Activated T-cell treated with anti-CD3 and anti-CD28 coated beads, Interleukin-2, amount 50 U/mL, for 48 hours (primary cell): ENCODE measurements at regions not wholly inside any gene's neighbourhood (a gene's known extent, or its start where the extent isn't known, plus 50 kb on each side); places are given as distances from the start of the nearest gene placed in this dataset.

Experiments used
- DNase-seq, 2 experiments: peaks; one replicate each; pipeline ENCODE4 v3.0.0-alpha.2; 2020

GRCh38 chr3:21357241-21357640, 393.8 kb downstream of the ZNF385D start:
- DNase-seq: no peak

GRCh38 chr3:21356402-21356801, 394.6 kb downstream of the ZNF385D start:
- DNase-seq: no peak

- no peak for DNase-seq
These were observed 405.5 kb downstream of the ZNF385D start for GRCh38 chr3:21345382-21345976.

- DNase-seq: no peak
These were observed 419.2 kb downstream of the ZNF385D start for GRCh38 chr3:21331857-21332256.

GRCh38 chr3:21331321-21331720, 419.7 kb downstream of the ZNF385D start:
- no peak for DNase-seq

- DNase-seq: no peak
These were observed 420.7 kb downstream of the ZNF385D start for GRCh38 chr3:21330293-21330692.

GRCh38 chr3:21328711-21329390, 422.2 kb downstream of the ZNF385D start:
- no peak for DNase-seq

- DNase-seq: no peak
These were observed 424.1 kb downstream of the ZNF385D start for GRCh38 chr3:21326704-21327475.

- DNase-seq: no peak
These were observed 436.3 kb downstream of the ZNF385D start for GRCh38 chr3:21314688-21315087.

GRCh38 chr3:21310891-21311290, 440.1 kb downstream of the ZNF385D start:
- DNase-seq: no peak

GRCh38 chr3:21310161-21310560, 440.8 kb downstream of the ZNF385D start:
- no peak for DNase-seq

- DNase-seq: no peak
These were observed 453.7 kb downstream of the ZNF385D start for GRCh38 chr3:21297304-21297703.

- no peak for DNase-seq
These were observed 456.2 kb downstream of the ZNF385D start for GRCh38 chr3:21294768-21295167.

GRCh38 chr3:21292971-21293370, 458.0 kb downstream of the ZNF385D start:
- DNase-seq: no peak

GRCh38 chr3:21290557-21290956, 460.5 kb downstream of the ZNF385D start:
- no peak for DNase-seq

- DNase-seq: no peak
These were observed 476.9 kb downstream of the ZNF385D start for GRCh38 chr3:21274079-21274571.

- DNase-seq: no peak
These were observed 477.6 kb downstream of the ZNF385D start for GRCh38 chr3:21273259-21274025.

GRCh38 chr3:21271606-21272016, 479.4 kb downstream of the ZNF385D start:
- no peak for DNase-seq

- no peak for DNase-seq
These were observed 481.1 kb downstream of the ZNF385D start for GRCh38 chr3:21269882-21270281.

- no peak for DNase-seq
These were observed 490.5 kb downstream of the ZNF385D start for GRCh38 chr3:21260507-21260906.

- DNase-seq: no peak
These were observed 491.1 kb downstream of the ZNF385D start for GRCh38 chr3:21259896-21260295.

GRCh38 chr3:21256932-21257331, 494.1 kb downstream of the ZNF385D start:
- DNase-seq: no peak

GRCh38 chr3:21238661-21239060, 512.3 kb downstream of the ZNF385D start:
- DNase-seq: no peak
